Body of pancreas (tissue), 4 donors: ENCODE measurements at regions not wholly inside any gene's neighbourhood (a gene's known extent, or its start where the extent isn't known, plus 50 kb on each side); places are given as distances from the start of the nearest gene placed in this dataset.

ENCODE experiments used
- ATAC-seq: fragments of 150-250 bp; one replicate; pipeline ENCODE4 v1.9.1; 2016
- DNase-seq, 4 donors: peaks; one replicate each; pipeline ENCODE4 v3.0.0-alpha.2; 2019
- H3K27ac ChIP-seq, 4 donors: fragments of 200-600 bp; sonication (generic); 1 replicate in 3 of 4; 2 replicates in 1 of 4; pipeline versions ENCODE4 v1.5.1 to v1.6.1; 2016 to 2019; ENCODE audit warnings: mild to moderate bottlenecking in 1 of 4, mixed read lengths in 1 of 4, moderate library complexity in 1 of 4
- H3K27me3 ChIP-seq, 2 donors: fragments of 200-600 bp; sonication (generic); one replicate each; pipeline ENCODE4 v1.6.0; 2016; ENCODE audit warnings: mild to moderate bottlenecking in 1 of 2
- H3K36me3 ChIP-seq, 2 donors: fragments of 200-600 bp; sonication (generic); replicated peaks in 1 of 2; 2 replicates each; pipeline ENCODE4 v1.5.1; 2016; ENCODE audit warnings: low read depth in 2 of 2; ENCODE audit not compliant: insufficient read depth in 1 of 2
- H3K4me1 ChIP-seq: fragments of 200-600 bp; sonication (generic); one replicate; pipeline ENCODE4 v1.6.0; 2016
- H3K4me3 ChIP-seq, 2 donors: fragments of 200-600 bp; sonication (generic); 1 replicate in 1 of 2; 2 replicates in 1 of 2; pipeline ENCODE4 v1.5.1; 2016 to 2019
- H3K9me3 ChIP-seq, 3 donors: fragments of 200-600 bp; sonication (generic); 1 replicate in 2 of 3; 2 replicates in 1 of 3; pipeline ENCODE4 v1.5.1; 2016
- POLR2A ChIP-seq, 3 donors: fragments of 450-650 bp; IDR thresholded peaks; one replicate each; pipeline ENCODE4 v1.6.1; 2016; ENCODE audit warnings: antibody characterized with exemption in 3 of 3, mild to moderate bottlenecking in 2 of 3
- WGBS, 2 donors: methylation state at CpG; one replicate each; pipeline ENCODE4 v1.1.5; 2017; 5-methylcytosine and 5-hydroxymethylcytosine counted together
- intact Hi-C: fragments of 100-400 bp; cut with DNase I; formaldehyde crosslinking; loops from one replicate; pipeline ENCODE4 v1.15.1; 2023
- TF ChIP-seq, protein P1 (sequence below), 7 experiments: fragments of 450-650 bp in 4 of 7; fragments of 200-600 bp in 3 of 7; sonication (generic) in 3 of 7; IDR thresholded peaks; one replicate each; pipeline ENCODE4 v1.5.1; 2016 to 2019; ENCODE audit warnings: antibody characterized with exemption in 7 of 7

DNA sequence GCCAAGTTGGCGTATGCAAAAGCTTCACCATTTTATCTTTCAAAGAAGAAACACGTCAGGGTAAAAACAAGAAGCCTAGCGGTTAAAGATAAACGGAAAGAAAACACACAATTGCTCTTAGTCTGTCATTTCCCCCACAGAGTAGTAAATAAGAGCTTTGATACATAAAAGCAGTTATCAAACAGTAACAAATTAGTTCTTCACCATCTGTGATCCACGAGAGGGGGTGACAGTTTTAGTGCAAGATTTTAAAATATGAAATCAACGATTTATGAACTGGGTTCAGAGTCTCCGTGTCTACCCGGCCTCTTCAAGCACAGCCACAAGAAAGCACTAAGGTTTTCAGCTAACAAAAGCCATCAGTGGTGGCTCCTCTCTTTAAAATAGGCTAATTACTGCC lies 703.9 kb upstream of the ID2 start:
- 55 to 56% methylated on average over 8 of the region's 8 CpGs for WGBS, 2 donors
- H3K4me1 ChIP-seq = no peaks in the 10 kb centered on the region
- ATAC-seq (no peak), DNase-seq (no peak)
- H3K36me3 ChIP-seq = no peaks in the 10 kb centered on the region
- H3K27ac ChIP-seq = no peak overlapping the region
- H3K9me3 ChIP-seq = no peaks in the 10 kb centered on the region
- intact Hi-C loops = no loop called here
- H3K4me3 ChIP-seq = no peak overlapping the region
- no peaks in the 10 kb centered on the region for H3K27me3 ChIP-seq
- TF ChIP-seq, protein P1, sequence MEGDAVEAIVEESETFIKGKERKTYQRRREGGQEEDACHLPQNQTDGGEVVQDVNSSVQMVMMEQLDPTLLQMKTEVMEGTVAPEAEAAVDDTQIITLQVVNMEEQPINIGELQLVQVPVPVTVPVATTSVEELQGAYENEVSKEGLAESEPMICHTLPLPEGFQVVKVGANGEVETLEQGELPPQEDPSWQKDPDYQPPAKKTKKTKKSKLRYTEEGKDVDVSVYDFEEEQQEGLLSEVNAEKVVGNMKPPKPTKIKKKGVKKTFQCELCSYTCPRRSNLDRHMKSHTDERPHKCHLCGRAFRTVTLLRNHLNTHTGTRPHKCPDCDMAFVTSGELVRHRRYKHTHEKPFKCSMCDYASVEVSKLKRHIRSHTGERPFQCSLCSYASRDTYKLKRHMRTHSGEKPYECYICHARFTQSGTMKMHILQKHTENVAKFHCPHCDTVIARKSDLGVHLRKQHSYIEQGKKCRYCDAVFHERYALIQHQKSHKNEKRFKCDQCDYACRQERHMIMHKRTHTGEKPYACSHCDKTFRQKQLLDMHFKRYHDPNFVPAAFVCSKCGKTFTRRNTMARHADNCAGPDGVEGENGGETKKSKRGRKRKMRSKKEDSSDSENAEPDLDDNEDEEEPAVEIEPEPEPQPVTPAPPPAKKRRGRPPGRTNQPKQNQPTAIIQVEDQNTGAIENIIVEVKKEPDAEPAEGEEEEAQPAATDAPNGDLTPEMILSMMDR (IDR thresholded peaks at IDR 0.05) = no peak
- no peak for TF ChIP-seq POLR2A (IDR thresholded peaks at IDR 0.05)

DNA sequence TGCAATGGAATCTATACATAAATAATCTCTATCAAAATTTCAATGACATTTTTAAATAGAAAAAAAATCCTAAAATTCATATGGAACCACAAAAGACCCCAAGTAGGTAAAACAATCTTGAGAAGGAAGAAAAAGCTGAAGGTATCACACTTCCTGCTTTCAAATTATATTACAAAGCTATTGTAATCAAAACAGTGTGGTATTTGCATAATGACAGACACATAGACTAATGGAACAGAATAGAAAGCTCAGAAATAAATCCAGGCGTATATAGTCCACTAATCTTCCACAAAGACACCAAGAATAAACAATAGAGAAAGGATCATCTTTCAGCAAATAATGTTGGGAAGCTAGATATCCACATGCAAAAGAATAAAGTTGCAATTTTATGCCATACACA lies 699.8 kb upstream of the ID2 start:
- ATAC-seq = no peak
- Histone ChIP-seq H3K36me3 (no peaks in the 10 kb centered on the region), H3K27me3 (no peaks in the 10 kb centered on the region), H3K9me3 (no peaks in the 10 kb centered on the region), H3K4me3 (no peak overlapping the region), H3K4me1 (no peaks in the 10 kb centered on the region), H3K27ac (no peak overlapping the region)
- TF ChIP-seq, protein P1 (IDR thresholded peaks at IDR 0.05) = no peak
- TF ChIP-seq POLR2A (IDR thresholded peaks at IDR 0.05) = no peak
- WGBS, 2 donors = 78 to 96% methylated on average over 1 of the region's 1 CpG
- DNase-seq = no peak
- intact Hi-C loops = no loop called here

DNA sequence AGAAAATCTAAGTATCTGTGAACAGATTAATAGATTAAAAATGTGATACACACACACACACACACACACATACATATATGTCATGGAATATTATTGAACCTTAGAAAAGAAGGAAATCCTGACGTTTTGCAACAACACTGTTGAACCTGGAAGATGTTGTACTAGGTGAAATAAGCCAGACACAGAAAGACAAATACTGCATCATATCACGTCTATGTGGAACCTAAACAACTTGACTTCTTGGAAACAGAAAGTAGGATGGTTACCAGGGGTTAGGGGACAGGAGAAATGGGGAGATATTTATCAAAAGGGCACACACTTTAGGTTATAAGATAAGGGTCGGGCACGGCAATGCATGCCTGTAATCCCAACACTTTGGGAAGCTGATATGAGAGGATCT lies 698.4 kb upstream of the ID2 start:
- intact Hi-C loops = no loop called here
- no peak for TF ChIP-seq POLR2A (IDR thresholded peaks at IDR 0.05)
- TF ChIP-seq, protein P1 (IDR thresholded peaks at IDR 0.05) = no peak
- Histone ChIP-seq H3K36me3 (no peaks in the 10 kb centered on the region), H3K4me3 (no peak overlapping the region), H3K27me3 (no peaks in the 10 kb centered on the region), H3K9me3 (no peaks in the 10 kb centered on the region), H3K27ac (no peak overlapping the region), H3K4me1 (peaks cover 8% of the 10 kb centered on the region)
- 75 to 80% methylated on average over 4 of the region's 4 CpGs for WGBS, 2 donors
- ATAC-seq (no peak), DNase-seq (no peak)

DNA sequence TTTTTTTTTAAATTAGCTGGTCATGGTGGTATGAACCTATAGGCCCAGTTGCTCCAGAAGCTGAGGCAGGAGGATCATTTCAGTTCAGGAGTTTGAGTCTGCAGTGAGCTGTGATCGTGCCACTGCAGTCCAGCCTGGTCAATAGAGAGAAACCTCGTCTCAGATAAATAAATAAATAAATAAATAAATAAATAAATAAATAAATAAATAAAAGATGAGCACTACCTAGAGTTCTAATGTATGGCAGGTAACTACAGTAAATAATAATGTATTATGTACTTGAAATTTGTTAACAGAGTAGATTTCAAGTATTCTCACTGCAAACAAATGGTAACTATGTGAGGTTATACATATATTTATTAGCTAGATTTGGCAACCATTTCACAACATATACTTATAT lies 697.9 kb upstream of the ID2 start:
- TF ChIP-seq POLR2A (IDR thresholded peaks at IDR 0.05) = no peak
- TF ChIP-seq, protein P1 (IDR thresholded peaks at IDR 0.05) = no peak
- Histone ChIP-seq H3K9me3 (no peaks in the 10 kb centered on the region), H3K27me3 (no peaks in the 10 kb centered on the region), H3K4me3 (no peak overlapping the region), H3K27ac (no peak overlapping the region), H3K4me1 (peaks cover 8% of the 10 kb centered on the region), H3K36me3 (no peaks in the 10 kb centered on the region)
- WGBS, 2 donors = 86 to 96% methylated on average over 2 of the region's 2 CpGs
- intact Hi-C loops = no loop called here
- no peak for ATAC-seq
- DNase-seq = no peak

DNA sequence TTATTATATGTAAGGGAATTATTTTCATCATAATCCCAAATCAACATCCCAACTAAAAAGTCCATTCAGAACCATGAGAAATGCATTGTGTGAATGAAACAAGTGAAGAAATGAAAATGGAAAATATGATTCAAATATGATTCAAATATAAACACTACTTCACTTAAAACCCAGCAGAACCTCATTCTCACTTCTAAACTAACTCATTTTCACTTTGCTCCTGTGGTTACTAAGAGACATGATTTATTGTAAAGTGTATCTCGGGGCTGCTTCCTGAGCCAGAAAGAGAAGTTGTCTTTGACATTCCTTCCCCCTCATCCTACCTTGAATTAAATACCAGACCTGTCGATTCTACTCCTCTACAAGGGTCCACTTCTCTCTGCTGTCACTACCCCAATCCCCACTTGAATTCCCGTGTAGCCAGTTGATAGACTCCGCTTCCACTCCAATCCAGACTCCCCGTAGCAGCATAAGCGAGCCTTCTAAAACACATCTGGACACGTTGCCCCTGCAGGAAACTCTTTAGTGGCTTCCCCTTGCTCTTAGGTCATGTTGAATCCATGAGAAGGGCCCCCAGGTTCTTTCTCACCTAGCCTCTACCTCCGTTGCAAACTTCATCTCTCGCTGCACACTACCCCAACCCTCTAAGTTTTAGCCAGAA lies 697.0 kb upstream of the ID2 start:
- Histone ChIP-seq H3K27ac (no peak overlapping the region), H3K27me3 (no peaks in the 10 kb centered on the region), H3K9me3 (no peaks in the 10 kb centered on the region), H3K4me1 (peaks cover 8% of the 10 kb centered on the region), H3K36me3 (no peaks in the 10 kb centered on the region), H3K4me3 (no peak overlapping the region)
- intact Hi-C loops = no loop called here
- TF ChIP-seq, protein P1 (IDR thresholded peaks at IDR 0.05) = no peak
- TF ChIP-seq POLR2A (IDR thresholded peaks at IDR 0.05) = no peak
- no peak for DNase-seq
- no peak for ATAC-seq
- WGBS, 2 donors = 67 to 82% methylated on average over 9 of the region's 9 CpGs
